HepG2 (cell line): ENCODE measurements at regions not wholly inside any gene's neighbourhood (a gene's known extent, or its start where the extent isn't known, plus 50 kb on each side); places are given as distances from the start of the nearest gene placed in this dataset.

Experiments
- CHD2 ChIP-seq: IDR thresholded peaks from 2 replicates; pipeline ENCODE4 v1.6.1; 2011; ENCODE audit warnings: low read depth, low read length, improper control_type of control experiment
- DMAP1 ChIP-seq: IDR thresholded peaks from 2 replicates; pipeline ENCODE4 v1.6.1; 2016
- HOXA7 ChIP-seq: sonication (generic); formaldehyde crosslinking; IDR thresholded peaks from 2 replicates; pipeline ENCODE4 v1.8.1; 2022; ENCODE audit warnings: mild to moderate bottlenecking, missing genetic modification reagents, moderate library complexity
- JUND ChIP-seq: sonication (generic); formaldehyde crosslinking; IDR thresholded peaks from 2 replicates; pipeline ENCODE4 v1.8.0; 2022; ENCODE audit warnings: mild to moderate bottlenecking, missing genetic modification reagents
- MTA3 ChIP-seq: sonication (generic); formaldehyde crosslinking; IDR thresholded peaks from 2 replicates; pipeline ENCODE4 v1.4.0; 2020; ENCODE audit warnings: missing genetic modification reagents
- TF ChIP-seq, protein P1 (sequence below): sonication (generic); formaldehyde crosslinking; IDR thresholded peaks from 2 replicates; pipeline ENCODE4 v1.5.0; 2020; ENCODE audit warnings: mild to moderate bottlenecking, missing genetic modification reagents, moderate library complexity
- TF ChIP-seq, protein P2 (sequence below): sonication (generic); formaldehyde crosslinking; IDR thresholded peaks from 2 replicates; pipeline ENCODE4 v1.5.0; 2020; ENCODE audit warnings: mild to moderate bottlenecking, missing genetic modification reagents

DNA sequence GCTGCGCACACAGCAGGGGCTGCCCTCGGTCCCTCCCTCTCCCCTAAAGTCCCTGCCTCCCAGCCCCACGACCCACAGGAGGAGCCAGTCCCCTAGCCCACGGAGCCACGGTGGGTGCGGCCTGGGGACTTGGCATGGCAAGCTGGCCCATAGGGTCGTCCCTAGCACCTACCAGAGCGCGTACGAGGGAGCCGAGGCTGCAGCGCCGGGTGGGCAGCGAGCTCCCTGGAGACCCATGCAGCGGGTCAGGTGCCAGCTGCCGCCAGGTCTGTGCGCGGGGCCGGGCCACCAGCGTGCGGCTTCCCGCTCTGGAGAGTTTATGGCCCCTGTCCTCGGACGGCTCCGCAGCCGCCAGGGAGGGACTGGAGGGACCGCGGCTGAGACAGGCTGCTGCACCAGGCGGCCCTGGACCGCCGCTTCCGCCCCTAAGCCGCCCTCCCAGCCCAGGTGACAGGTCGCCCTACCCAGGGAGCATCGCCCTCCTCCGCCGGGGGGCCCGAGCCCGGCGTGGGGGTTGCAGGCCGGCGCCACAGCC is 273.6 kb downstream of the CCDC74A start:
- TF ChIP-seq HOXA7 (CRISPR knock-in tag) (no peak), DMAP1 (no peak), CHD2 (no peak), MTA3 (CRISPR knock-in tag) (no peak), JUND (CRISPR knock-in tag) (no peak)
- TF ChIP-seq, protein P1, sequence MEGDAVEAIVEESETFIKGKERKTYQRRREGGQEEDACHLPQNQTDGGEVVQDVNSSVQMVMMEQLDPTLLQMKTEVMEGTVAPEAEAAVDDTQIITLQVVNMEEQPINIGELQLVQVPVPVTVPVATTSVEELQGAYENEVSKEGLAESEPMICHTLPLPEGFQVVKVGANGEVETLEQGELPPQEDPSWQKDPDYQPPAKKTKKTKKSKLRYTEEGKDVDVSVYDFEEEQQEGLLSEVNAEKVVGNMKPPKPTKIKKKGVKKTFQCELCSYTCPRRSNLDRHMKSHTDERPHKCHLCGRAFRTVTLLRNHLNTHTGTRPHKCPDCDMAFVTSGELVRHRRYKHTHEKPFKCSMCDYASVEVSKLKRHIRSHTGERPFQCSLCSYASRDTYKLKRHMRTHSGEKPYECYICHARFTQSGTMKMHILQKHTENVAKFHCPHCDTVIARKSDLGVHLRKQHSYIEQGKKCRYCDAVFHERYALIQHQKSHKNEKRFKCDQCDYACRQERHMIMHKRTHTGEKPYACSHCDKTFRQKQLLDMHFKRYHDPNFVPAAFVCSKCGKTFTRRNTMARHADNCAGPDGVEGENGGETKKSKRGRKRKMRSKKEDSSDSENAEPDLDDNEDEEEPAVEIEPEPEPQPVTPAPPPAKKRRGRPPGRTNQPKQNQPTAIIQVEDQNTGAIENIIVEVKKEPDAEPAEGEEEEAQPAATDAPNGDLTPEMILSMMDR (CRISPR knock-in tag), result no peak
- TF ChIP-seq, protein P2, sequence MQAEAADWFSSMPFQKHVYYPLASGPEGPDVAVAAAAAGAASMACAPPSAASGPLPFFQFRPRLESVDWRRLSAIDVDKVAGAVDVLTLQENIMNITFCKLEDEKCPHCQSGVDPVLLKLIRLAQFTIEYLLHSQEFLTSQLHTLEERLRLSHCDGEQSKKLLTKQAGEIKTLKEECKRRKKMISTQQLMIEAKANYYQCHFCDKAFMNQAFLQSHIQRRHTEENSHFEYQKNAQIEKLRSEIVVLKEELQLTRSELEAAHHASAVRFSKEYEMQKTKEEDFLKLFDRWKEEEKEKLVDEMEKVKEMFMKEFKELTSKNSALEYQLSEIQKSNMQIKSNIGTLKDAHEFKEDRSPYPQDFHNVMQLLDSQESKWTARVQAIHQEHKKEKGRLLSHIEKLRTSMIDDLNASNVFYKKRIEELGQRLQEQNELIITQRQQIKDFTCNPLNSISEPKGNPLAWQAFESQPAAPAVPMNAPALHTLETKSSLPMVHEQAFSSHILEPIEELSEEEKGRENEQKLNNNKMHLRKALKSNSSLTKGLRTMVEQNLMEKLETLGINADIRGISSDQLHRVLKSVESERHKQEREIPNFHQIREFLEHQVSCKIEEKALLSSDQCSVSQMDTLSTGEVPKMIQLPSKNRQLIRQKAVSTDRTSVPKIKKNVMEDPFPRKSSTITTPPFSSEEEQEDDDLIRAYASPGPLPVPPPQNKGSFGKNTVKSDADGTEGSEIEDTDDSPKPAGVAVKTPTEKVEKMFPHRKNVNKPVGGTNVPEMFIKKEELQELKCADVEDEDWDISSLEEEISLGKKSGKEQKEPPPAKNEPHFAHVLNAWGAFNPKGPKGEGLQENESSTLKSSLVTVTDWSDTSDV (CRISPR knock-in tag), result no peak
